ENCODE measurements at regions not wholly inside any gene's neighbourhood (a gene's known extent, or its start where the extent isn't known, plus 50 kb on each side); places are given as distances from the start of the nearest gene placed in this dataset.

- Histone ChIP-seq H3K4me2 (replicated peaks; ENCODE audit: extremely low read depth, low read length, poor library complexity, severe bottlenecking) (no peak overlapping the region), H3K9ac (ENCODE audit: insufficient read depth, low read length, poor library complexity, severe bottlenecking) (no peak overlapping the region), H3K4me1 (ENCODE audit: control insufficient read depth in 1 of 2, insufficient read depth in 2 of 2, low read length in 2 of 2) (no peaks in the 10 kb centered on the region), H2AFZ (ENCODE audit: insufficient read depth, low read depth, low read length, poor library complexity, severe bottlenecking) (no peak overlapping the region), H3K4me3 (replicated peaks in 1 of 3; ENCODE audit: low read depth in 2 of 3, low read length in 3 of 3) (no peak overlapping the region), H3K27ac (ENCODE audit: low read depth in 1 of 2, low read length in 2 of 2) (no peak overlapping the region), H3K79me2 (ENCODE audit: insufficient read depth, low read length) (no peaks in the 10 kb centered on the region), H3K36me3 (replicated peaks in 1 of 2; ENCODE audit: control insufficient read depth in 1 of 2, insufficient read depth in 2 of 2, low read length in 2 of 2) (no peaks in the 10 kb centered on the region), H3K9me3 (replicated peaks in 1 of 2; ENCODE audit: control insufficient read depth in 1 of 2, insufficient read depth in 1 of 2, low read length in 2 of 2) (no peaks in the 10 kb centered on the region), H3K27me3 (ENCODE audit: control insufficient read depth in 2 of 2, insufficient read depth in 2 of 2, low read length in 2 of 2) (no peaks in the 10 kb centered on the region), H4K20me1 (ENCODE audit: insufficient read depth, low read length) (no peaks in the 10 kb centered on the region)
- Mint-ChIP-seq H3K36me3 (no peaks in the 10 kb centered on the region), H3K4me1 (no peaks in the 10 kb centered on the region), H3K27me3 (ENCODE audit: low read depth in 3 of 3) (peaks cover 0 to 3% (median 0%) of the 10 kb centered on the region in 3 donors), H3K4me3 (no peak overlapping the region), H3K27ac (no peak overlapping the region), H3K9me3 (peaks cover 0 to 2% (median 0%) of the 10 kb centered on the region in 7 donors)
- TF ChIP-seq CTCF (IDR thresholded peaks at IDR 0.05) = no peak
- no peak for DNase-seq
- intact Hi-C loops (cut with micrococcal nuclease) = no loop called here
- WGBS (ENCODE audit: insufficient coverage) = 100% methylated on average over 1 of the region's 1 CpG
These were observed 833.4 kb downstream of the LRRTM4 start for GRCh38 chr2:76688732-76689131.

GRCh38 chr2:76687923-76688322 lies 834.3 kb downstream of the LRRTM4 start:
- Histone ChIP-seq H3K36me3 (replicated peaks in 1 of 2; ENCODE audit: control insufficient read depth in 1 of 2, insufficient read depth in 2 of 2, low read length in 2 of 2) (no peaks in the 10 kb centered on the region), H3K4me2 (replicated peaks; ENCODE audit: extremely low read depth, low read length, poor library complexity, severe bottlenecking) (no peak overlapping the region), H3K27me3 (ENCODE audit: control insufficient read depth in 2 of 2, insufficient read depth in 2 of 2, low read length in 2 of 2) (no peaks in the 10 kb centered on the region), H3K27ac (ENCODE audit: low read depth in 1 of 2, low read length in 2 of 2) (no peak overlapping the region), H3K4me3 (replicated peaks in 1 of 3; ENCODE audit: low read depth in 2 of 3, low read length in 3 of 3) (no peak overlapping the region), H3K79me2 (ENCODE audit: insufficient read depth, low read length) (no peaks in the 10 kb centered on the region), H4K20me1 (ENCODE audit: insufficient read depth, low read length) (no peaks in the 10 kb centered on the region), H3K9me3 (replicated peaks in 1 of 2; ENCODE audit: control insufficient read depth in 1 of 2, insufficient read depth in 1 of 2, low read length in 2 of 2) (no peaks in the 10 kb centered on the region), H2AFZ (ENCODE audit: insufficient read depth, low read depth, low read length, poor library complexity, severe bottlenecking) (no peak overlapping the region), H3K9ac (ENCODE audit: insufficient read depth, low read length, poor library complexity, severe bottlenecking) (no peak overlapping the region), H3K4me1 (ENCODE audit: control insufficient read depth in 1 of 2, insufficient read depth in 2 of 2, low read length in 2 of 2) (no peaks in the 10 kb centered on the region)
- H3K27me3 Mint-ChIP-seq (ENCODE audit: low read depth in 3 of 3) = peaks cover 0 to 3% (median 0%) of the 10 kb centered on the region in 3 donors
- no peak overlapping the region for H3K27ac Mint-ChIP-seq
- DNase-seq = no peak
- H3K4me3 Mint-ChIP-seq = no peak overlapping the region
- no peak for TF ChIP-seq CTCF (IDR thresholded peaks at IDR 0.05)
- no peaks in the 10 kb centered on the region for H3K36me3 Mint-ChIP-seq
- WGBS (ENCODE audit: insufficient coverage) = 97% methylated on average over 3 of the region's 3 CpGs
- H3K9me3 Mint-ChIP-seq = peaks cover 0 to 2% (median 0%) of the 10 kb centered on the region in 7 donors
- intact Hi-C loops (cut with micrococcal nuclease) = no loop called here
- H3K4me1 Mint-ChIP-seq = no peaks in the 10 kb centered on the region
